ENCODE measurements at regions not wholly inside any gene's neighbourhood (a gene's known extent, or its start where the extent isn't known, plus 50 kb on each side); places are given as distances from the start of the nearest gene placed in this dataset.
A peak's percentile ranks its signal among the peaks of the same experiment; 100 is the strongest.

GRCh38 chr15:26287381-26287780 is 424.3 kb upstream of the ATP10A start:
- intact Hi-C loops (cut with DNase I; ENCODE audit: low total_unique reads): no loop called here
- peaks cover 0 to 41% (median 18%) of the 10 kb centered on the region in 4 donors for H3K9me3 ChIP-seq
- no peaks in the 10 kb centered on the region for H3K27me3 ChIP-seq
- no peak overlapping the region for H3K27ac ChIP-seq
- TF ChIP-seq EP300 (IDR thresholded peaks at IDR 0.05) (no peak), POLR2AphosphoS5 (IDR thresholded peaks at IDR 0.05) (no peak), CTCF (IDR thresholded peaks at IDR 0.05) (no peak), POLR2A (IDR thresholded peaks at IDR 0.05) (no peak)
- H3K36me3 ChIP-seq: no peaks in the 10 kb centered on the region
- no peak overlapping the region for H3K4me3 ChIP-seq
- H3K4me1 ChIP-seq: no peaks in the 10 kb centered on the region
- no peak for DNase-seq

- Histone ChIP-seq H3K36me3 (no peaks in the 10 kb centered on the region), H3K9me3 (no peaks in the 10 kb centered on the region), H3K27ac (no peak overlapping the region), H3K27me3 (no peaks in the 10 kb centered on the region), H3K4me3 (no peak overlapping the region), H3K4me1 (no peaks in the 10 kb centered on the region)
- DNase-seq: no peak
- intact Hi-C loops (cut with DNase I; ENCODE audit: low total_unique reads): no loop called here
- WGBS, 5 donors: 91 to 100% (median 93%) methylated on average over 1 of the region's 1 CpG
- TF ChIP-seq POLR2AphosphoS5 (IDR thresholded peaks at IDR 0.05): no peak
- no peak for TF ChIP-seq EP300 (IDR thresholded peaks at IDR 0.05)
- TF ChIP-seq CTCF (IDR thresholded peaks at IDR 0.05): no peak
Measured at GRCh38 chr15:26280281-26280680, 417.2 kb upstream of the ATP10A start.

- no peak overlapping the region for H3K4me3 ChIP-seq
- TF ChIP-seq EP300 (IDR thresholded peaks at IDR 0.05) (no peak), POLR2A (IDR thresholded peaks at IDR 0.05) (no peak), CTCF (IDR thresholded peaks at IDR 0.05) (no peak), POLR2AphosphoS5 (IDR thresholded peaks at IDR 0.05) (no peak)
- 78 to 84% (median 82%) methylated on average over 6 of the region's 6 CpGs for WGBS, 5 donors
- no peaks in the 10 kb centered on the region for H3K36me3 ChIP-seq
- H3K4me1 ChIP-seq: no peaks in the 10 kb centered on the region
- intact Hi-C loops (cut with DNase I; ENCODE audit: low total_unique reads): no loop called here
- no peaks in the 10 kb centered on the region for H3K27me3 ChIP-seq
- no peak overlapping the region for H3K27ac ChIP-seq
- H3K9me3 ChIP-seq: no peaks in the 10 kb centered on the region
- no peak for DNase-seq
Measured at GRCh38 chr15:26261966-26262365, 398.8 kb upstream of the ATP10A start.

- intact Hi-C loops (cut with DNase I; ENCODE audit: low total_unique reads): no loop called here
- Histone ChIP-seq H3K27me3 (no peaks in the 10 kb centered on the region), H3K36me3 (no peaks in the 10 kb centered on the region), H3K27ac (no peak overlapping the region), H3K9me3 (no peaks in the 10 kb centered on the region), H3K4me3 (no peak overlapping the region), H3K4me1 (no peaks in the 10 kb centered on the region)
- DNase-seq: no peak
- 53 to 74% (median 58%) methylated on average over 5 of the region's 5 CpGs for WGBS, 5 donors
- TF ChIP-seq POLR2AphosphoS5 (IDR thresholded peaks at IDR 0.05): no peak
Measured at GRCh38 chr15:26261413-26261812, 398.3 kb upstream of the ATP10A start.

GRCh38 chr15:26260517-26261133 is 397.5 kb upstream of the ATP10A start:
- DNase-seq: peak in 1 of 2 donors; percentile 62
- no peaks in the 10 kb centered on the region for H3K27me3 ChIP-seq
- 48 to 55% (median 51%) methylated on average over 16 to 17 of the region's 17 CpGs for WGBS, 5 donors
- TF ChIP-seq POLR2A (IDR thresholded peaks at IDR 0.05) (no peak), POLR2AphosphoS5 (IDR thresholded peaks at IDR 0.05) (no peak), CTCF (IDR thresholded peaks at IDR 0.05) (peak in 5 of 7 experiments; percentile 6 to 61 (median 43)), EP300 (IDR thresholded peaks at IDR 0.05) (no peak)
- intact Hi-C loops (cut with DNase I; ENCODE audit: low total_unique reads): no loop called here
- no peaks in the 10 kb centered on the region for H3K36me3 ChIP-seq
- H3K4me1 ChIP-seq: no peaks in the 10 kb centered on the region
- H3K9me3 ChIP-seq: no peaks in the 10 kb centered on the region
- no peak overlapping the region for H3K27ac ChIP-seq
- H3K4me3 ChIP-seq: no peak overlapping the region
